CD4-positive, CD25-positive, alpha-beta regulatory T cell (primary cell): ENCODE measurements at regions not wholly inside any gene's neighbourhood (a gene's known extent, or its start where the extent isn't known, plus 50 kb on each side); places are given as distances from the start of the nearest gene placed in this dataset.

ENCODE experiments used
- ATAC-seq, 2 donors: fragments of 150-1000 bp; cut with Tn5 transposase; one replicate each; pipeline ENCODE4 v1.10.0; 2021; ENCODE audit warnings: low read depth in 2 of 2, moderate number of reproducible peaks in 2 of 2, moderate library complexity in 1 of 2
- DNase-seq, 3 donors: peaks; one replicate each; pipeline versions ENCODE4 v3.0.0 to v3.0.0-alpha.2; 2012 to 2022; ENCODE audit warnings: mixed read lengths in 1 of 3
- H3K27ac ChIP-seq: one replicate; pipeline ENCODE4 v1.7.0; 2013; ENCODE audit warnings: mild to moderate bottlenecking, low read length; ENCODE audit not compliant: insufficient read depth, poor library complexity, severe bottlenecking
- H3K27me3 ChIP-seq: one replicate; pipeline ENCODE4 v1.7.0; 2013; ENCODE audit warnings: low read length; ENCODE audit not compliant: control insufficient read depth, insufficient read depth
- H3K36me3 ChIP-seq: one replicate; pipeline ENCODE4 v1.7.0; 2013; ENCODE audit warnings: mild to moderate bottlenecking, low read length, moderate library complexity; ENCODE audit not compliant: control insufficient read depth, insufficient read depth
- H3K4me1 ChIP-seq: 2 replicates; pipeline ENCODE4 v1.7.0; 2013; ENCODE audit warnings: mild to moderate bottlenecking, low read length; ENCODE audit not compliant: insufficient read depth, control insufficient read depth, poor library complexity, severe bottlenecking
- H3K4me3 ChIP-seq: one replicate; pipeline ENCODE4 v1.7.0; 2013; ENCODE audit warnings: low read depth, mild to moderate bottlenecking, low read length, moderate library complexity
- H3K9me3 ChIP-seq, 2 experiments: 1 replicate in 1 of 2; 2 replicates in 1 of 2; pipeline ENCODE4 v1.7.0; 2013; ENCODE audit warnings: low read length in 2 of 2, mild to moderate bottlenecking in 1 of 2, moderate library complexity in 1 of 2; ENCODE audit not compliant: control insufficient read depth in 2 of 2
- H3K27ac Mint-ChIP-seq, 3 donors: one replicate each; pipeline ENCODE4 v1.8.0; 2020 to 2022; ENCODE audit warnings: mild to moderate bottlenecking in 3 of 3, mixed read lengths in 3 of 3, moderate library complexity in 2 of 3
- H3K27me3 Mint-ChIP-seq: one replicate; pipeline ENCODE4 v1.8.0; 2022; ENCODE audit warnings: mild to moderate bottlenecking, mixed read lengths
- H3K36me3 Mint-ChIP-seq: one replicate; pipeline ENCODE4 v1.8.0; 2020; ENCODE audit warnings: mixed read lengths
- H3K4me1 Mint-ChIP-seq, 4 donors: one replicate each; pipeline ENCODE4 v1.8.0; 2020 to 2022; ENCODE audit warnings: mixed read lengths in 4 of 4, mild to moderate bottlenecking in 1 of 4
- H3K4me3 Mint-ChIP-seq, 4 donors: one replicate each; pipeline ENCODE4 v1.8.0; 2020 to 2022; ENCODE audit warnings: mild to moderate bottlenecking in 4 of 4, mixed read lengths in 4 of 4, moderate library complexity in 3 of 4
- H3K9me3 Mint-ChIP-seq, 7 donors: one replicate each; pipeline ENCODE4 v1.8.0; 2020 to 2022; ENCODE audit warnings: mixed read lengths in 7 of 7, mild to moderate bottlenecking in 3 of 7, moderate library complexity in 2 of 7

- DNase-seq (no peak), ATAC-seq (no peak)
- no peaks in the 10 kb centered on the region for H3K9me3 ChIP-seq
- no peaks in the 10 kb centered on the region for H3K4me1 ChIP-seq
- Mint-ChIP-seq H3K27ac (no peak overlapping the region), H3K27me3 (peaks cover 16% of the 10 kb centered on the region), H3K9me3 (no peaks in the 10 kb centered on the region), H3K36me3 (no peaks in the 10 kb centered on the region), H3K4me3 (no peak overlapping the region), H3K4me1 (peaks cover 0 to 5% (median 0%) of the 10 kb centered on the region in 4 donors)
- H3K27me3 ChIP-seq: no peaks in the 10 kb centered on the region
- no peak overlapping the region for H3K27ac ChIP-seq
- no peaks in the 10 kb centered on the region for H3K36me3 ChIP-seq
- no peak overlapping the region for H3K4me3 ChIP-seq
These were observed 55.9 kb upstream of the DRD2 start for GRCh38 chr11:113531083-113531482.

GRCh38 chr11:113529606-113530005 is 54.4 kb upstream of the DRD2 start:
- Mint-ChIP-seq H3K36me3 (no peaks in the 10 kb centered on the region), H3K9me3 (no peaks in the 10 kb centered on the region), H3K27me3 (peaks cover 8% of the 10 kb centered on the region), H3K4me3 (no peak overlapping the region), H3K27ac (no peak overlapping the region), H3K4me1 (peaks cover 0 to 5% (median 0%) of the 10 kb centered on the region in 4 donors)
- no peaks in the 10 kb centered on the region for H3K4me1 ChIP-seq
- H3K27me3 ChIP-seq: no peaks in the 10 kb centered on the region
- ATAC-seq: no peak
- H3K4me3 ChIP-seq: no peak overlapping the region
- no peak for DNase-seq
- H3K27ac ChIP-seq: no peak overlapping the region
- H3K36me3 ChIP-seq: no peaks in the 10 kb centered on the region
- H3K9me3 ChIP-seq: no peaks in the 10 kb centered on the region

GRCh38 chr11:113528982-113529381 is 53.8 kb upstream of the DRD2 start:
- no peak for ATAC-seq

GRCh38 chr11:113526521-113526920 is 51.3 kb upstream of the DRD2 start:
- H3K4me1 ChIP-seq: no peaks in the 10 kb centered on the region
- no peaks in the 10 kb centered on the region for H3K4me1 Mint-ChIP-seq
- H3K27ac Mint-ChIP-seq: no peak overlapping the region
- H3K27me3 ChIP-seq: no peaks in the 10 kb centered on the region
- no peak for DNase-seq
- H3K4me3 Mint-ChIP-seq: no peak overlapping the region
- H3K36me3 ChIP-seq: no peaks in the 10 kb centered on the region
- peaks cover 12% of the 10 kb centered on the region for H3K27me3 Mint-ChIP-seq
- no peak overlapping the region for H3K4me3 ChIP-seq
- H3K9me3 ChIP-seq: no peaks in the 10 kb centered on the region
- H3K9me3 Mint-ChIP-seq: peaks cover 0 to 1% (median 0%) of the 10 kb centered on the region in 7 donors
- H3K27ac ChIP-seq: no peak overlapping the region
- H3K36me3 Mint-ChIP-seq: no peaks in the 10 kb centered on the region
- no peak for ATAC-seq

More at GRCh38 chr11:113528982-113529381, 53.8 kb upstream of the DRD2 start:
- no peaks in the 10 kb centered on the region for H3K27me3 ChIP-seq
- no peaks in the 10 kb centered on the region for H3K36me3 ChIP-seq
- DNase-seq: no peak
- Mint-ChIP-seq H3K9me3 (no peaks in the 10 kb centered on the region), H3K4me1 (peaks cover 0 to 5% (median 0%) of the 10 kb centered on the region in 4 donors), H3K27me3 (peaks cover 6% of the 10 kb centered on the region), H3K36me3 (no peaks in the 10 kb centered on the region), H3K4me3 (no peak overlapping the region), H3K27ac (no peak overlapping the region)
- no peaks in the 10 kb centered on the region for H3K9me3 ChIP-seq
- H3K27ac ChIP-seq: no peak overlapping the region
- no peaks in the 10 kb centered on the region for H3K4me1 ChIP-seq
- no peak overlapping the region for H3K4me3 ChIP-seq
